ENCODE measurements at regions not wholly inside any gene's neighbourhood (a gene's known extent, or its start where the extent isn't known, plus 50 kb on each side); places are given as distances from the start of the nearest gene placed in this dataset.

- TF ChIP-seq RAD21 (IDR thresholded peaks at IDR 0.05; ENCODE audit: low read length), result no peak
- TF ChIP-seq, protein P1, sequence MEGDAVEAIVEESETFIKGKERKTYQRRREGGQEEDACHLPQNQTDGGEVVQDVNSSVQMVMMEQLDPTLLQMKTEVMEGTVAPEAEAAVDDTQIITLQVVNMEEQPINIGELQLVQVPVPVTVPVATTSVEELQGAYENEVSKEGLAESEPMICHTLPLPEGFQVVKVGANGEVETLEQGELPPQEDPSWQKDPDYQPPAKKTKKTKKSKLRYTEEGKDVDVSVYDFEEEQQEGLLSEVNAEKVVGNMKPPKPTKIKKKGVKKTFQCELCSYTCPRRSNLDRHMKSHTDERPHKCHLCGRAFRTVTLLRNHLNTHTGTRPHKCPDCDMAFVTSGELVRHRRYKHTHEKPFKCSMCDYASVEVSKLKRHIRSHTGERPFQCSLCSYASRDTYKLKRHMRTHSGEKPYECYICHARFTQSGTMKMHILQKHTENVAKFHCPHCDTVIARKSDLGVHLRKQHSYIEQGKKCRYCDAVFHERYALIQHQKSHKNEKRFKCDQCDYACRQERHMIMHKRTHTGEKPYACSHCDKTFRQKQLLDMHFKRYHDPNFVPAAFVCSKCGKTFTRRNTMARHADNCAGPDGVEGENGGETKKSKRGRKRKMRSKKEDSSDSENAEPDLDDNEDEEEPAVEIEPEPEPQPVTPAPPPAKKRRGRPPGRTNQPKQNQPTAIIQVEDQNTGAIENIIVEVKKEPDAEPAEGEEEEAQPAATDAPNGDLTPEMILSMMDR (IDR thresholded peaks at IDR 0.05), result no peak
- TF ChIP-seq GABPA (IDR thresholded peaks at IDR 0.05; ENCODE audit: low read depth), result no peak
- TF ChIP-seq EP300 (IDR thresholded peaks at IDR 0.05; ENCODE audit: borderline replicate concordance in 1 of 2, low read depth in 1 of 2, low read length in 1 of 2), result no peak
- TF ChIP-seq, protein P2, sequence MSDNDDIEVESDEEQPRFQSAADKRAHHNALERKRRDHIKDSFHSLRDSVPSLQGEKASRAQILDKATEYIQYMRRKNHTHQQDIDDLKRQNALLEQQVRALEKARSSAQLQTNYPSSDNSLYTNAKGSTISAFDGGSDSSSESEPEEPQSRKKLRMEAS (IDR thresholded peaks at IDR 0.05; ENCODE audit: low read depth), result no peak
- no peak for TF ChIP-seq NFIC (IDR thresholded peaks at IDR 0.05; ENCODE audit: borderline replicate concordance)
- TF ChIP-seq CHD2 (IDR thresholded peaks at IDR 0.05; ENCODE audit: low read length, partially characterized antibody), result no peak
- no peak for TF ChIP-seq YY1 (IDR thresholded peaks at IDR 0.05; ENCODE audit: low read depth)
- TF ChIP-seq POLR2AphosphoS5 (IDR thresholded peaks at IDR 0.05; ENCODE audit: low read depth, low read length), result no peak
- no peak for TF ChIP-seq TAF1 (IDR thresholded peaks at IDR 0.05; ENCODE audit: borderline replicate concordance, low read depth, low read length)
- TF ChIP-seq, protein P3, sequence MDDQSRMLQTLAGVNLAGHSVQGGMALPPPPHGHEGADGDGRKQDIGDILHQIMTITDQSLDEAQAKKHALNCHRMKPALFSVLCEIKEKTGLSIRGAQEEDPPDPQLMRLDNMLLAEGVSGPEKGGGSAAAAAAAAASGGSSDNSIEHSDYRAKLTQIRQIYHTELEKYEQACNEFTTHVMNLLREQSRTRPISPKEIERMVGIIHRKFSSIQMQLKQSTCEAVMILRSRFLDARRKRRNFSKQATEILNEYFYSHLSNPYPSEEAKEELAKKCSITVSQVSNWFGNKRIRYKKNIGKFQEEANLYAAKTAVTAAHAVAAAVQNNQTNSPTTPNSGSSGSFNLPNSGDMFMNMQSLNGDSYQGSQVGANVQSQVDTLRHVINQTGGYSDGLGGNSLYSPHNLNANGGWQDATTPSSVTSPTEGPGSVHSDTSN (IDR thresholded peaks at IDR 0.05), result no peak
- TF ChIP-seq ELF1 (IDR thresholded peaks at IDR 0.05), result no peak
- no peak for TF ChIP-seq RFX5 (IDR thresholded peaks at IDR 0.05; ENCODE audit: low read length)
Measured at GRCh38 chr3:118199044-118199443, 835.6 kb downstream of the IGSF11 start.
